OCI-LY3 (cell line): ENCODE measurements at regions not wholly inside any gene's neighbourhood (a gene's known extent, or its start where the extent isn't known, plus 50 kb on each side); places are given as distances from the start of the nearest gene placed in this dataset.

Experiments used
- EZH2phosphoT487 ChIP-seq: fragments of 200-600 bp; shearing (Covaris generic); IDR thresholded peaks from 2 replicates; pipeline ENCODE4 v1.6.1; 2018; ENCODE audit warnings: antibody characterized with exemption, mixed run types, low read depth
- TF ChIP-seq, protein P1 (sequence below): fragments of 200-600, 300-600 bp; sonication (generic); IDR thresholded peaks from 2 replicates; pipeline ENCODE4 v1.5.1; 2014; ENCODE audit warnings: antibody characterized with exemption, low read length, low read depth

DNA sequence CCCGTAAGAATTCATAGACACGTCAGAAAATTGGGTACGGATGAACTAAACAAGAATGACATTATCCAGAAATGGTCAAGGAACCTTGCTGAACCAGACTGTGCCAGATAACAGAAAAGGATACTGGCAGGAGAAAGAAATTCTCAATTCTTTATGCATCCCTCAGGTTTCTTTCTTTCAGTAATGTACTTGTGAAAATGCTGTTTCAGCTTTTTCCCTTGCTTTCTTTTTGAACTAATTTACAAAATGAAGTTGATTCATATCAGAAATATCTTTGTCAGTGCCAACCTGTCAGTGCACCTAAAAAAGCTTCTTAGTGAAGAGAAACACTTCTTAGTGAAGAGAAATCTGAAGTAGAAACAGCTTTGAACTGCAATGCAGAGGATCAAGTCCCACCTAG lies 643.6 kb upstream of the RORB start:
- TF ChIP-seq, protein P1, sequence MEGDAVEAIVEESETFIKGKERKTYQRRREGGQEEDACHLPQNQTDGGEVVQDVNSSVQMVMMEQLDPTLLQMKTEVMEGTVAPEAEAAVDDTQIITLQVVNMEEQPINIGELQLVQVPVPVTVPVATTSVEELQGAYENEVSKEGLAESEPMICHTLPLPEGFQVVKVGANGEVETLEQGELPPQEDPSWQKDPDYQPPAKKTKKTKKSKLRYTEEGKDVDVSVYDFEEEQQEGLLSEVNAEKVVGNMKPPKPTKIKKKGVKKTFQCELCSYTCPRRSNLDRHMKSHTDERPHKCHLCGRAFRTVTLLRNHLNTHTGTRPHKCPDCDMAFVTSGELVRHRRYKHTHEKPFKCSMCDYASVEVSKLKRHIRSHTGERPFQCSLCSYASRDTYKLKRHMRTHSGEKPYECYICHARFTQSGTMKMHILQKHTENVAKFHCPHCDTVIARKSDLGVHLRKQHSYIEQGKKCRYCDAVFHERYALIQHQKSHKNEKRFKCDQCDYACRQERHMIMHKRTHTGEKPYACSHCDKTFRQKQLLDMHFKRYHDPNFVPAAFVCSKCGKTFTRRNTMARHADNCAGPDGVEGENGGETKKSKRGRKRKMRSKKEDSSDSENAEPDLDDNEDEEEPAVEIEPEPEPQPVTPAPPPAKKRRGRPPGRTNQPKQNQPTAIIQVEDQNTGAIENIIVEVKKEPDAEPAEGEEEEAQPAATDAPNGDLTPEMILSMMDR = no peak
- TF ChIP-seq EZH2phosphoT487 = no peak
